ENCODE measurements at regions not wholly inside any gene's neighbourhood (a gene's known extent, or its start where the extent isn't known, plus 50 kb on each side); places are given as distances from the start of the nearest gene placed in this dataset.

GRCh38 chr2:177147093-177147694 is 65.4 kb upstream of the HNRNPA3 start:
- Mint-ChIP-seq H3K4me1 (peaks cover 23% of the 10 kb centered on the region), H3K27ac (no peak overlapping the region), H3K27me3 (ENCODE audit: low read depth) (peaks cover 30% of the 10 kb centered on the region), H3K36me3 (no peaks in the 10 kb centered on the region), H3K4me3 (no peak overlapping the region), H3K9me3 (no peaks in the 10 kb centered on the region)
- peak; percentile 71 for TF ChIP-seq CTCF (IDR thresholded peaks at IDR 0.05; ENCODE audit: unreplicated experiment)
- no peak for DNase-seq (ENCODE audit: low spot score in 2 of 2, unreplicated experiment in 2 of 2)

- no peaks in the 10 kb centered on the region for H3K36me3 Mint-ChIP-seq
- H3K27ac Mint-ChIP-seq = no peak overlapping the region
- H3K9me3 Mint-ChIP-seq = no peaks in the 10 kb centered on the region
- peak overlapping the region; percentile 72 for H3K4me3 Mint-ChIP-seq
- TF ChIP-seq CTCF (IDR thresholded peaks at IDR 0.05; ENCODE audit: unreplicated experiment) = no peak
- no peak for DNase-seq (ENCODE audit: low spot score in 2 of 2, unreplicated experiment in 2 of 2)
- H3K4me1 Mint-ChIP-seq = peaks cover 23% of the 10 kb centered on the region
- peaks cover 30% of the 10 kb centered on the region for H3K27me3 Mint-ChIP-seq (ENCODE audit: low read depth)
Observed at GRCh38 chr2:177147834-177148445, 64.7 kb upstream of the HNRNPA3 start.

GRCh38 chr2:177148477-177149154 is 64.0 kb upstream of the HNRNPA3 start:
- no peak overlapping the region for H3K27ac Mint-ChIP-seq
- no peaks in the 10 kb centered on the region for H3K36me3 Mint-ChIP-seq
- peaks cover 30% of the 10 kb centered on the region for H3K27me3 Mint-ChIP-seq (ENCODE audit: low read depth)
- no peaks in the 10 kb centered on the region for H3K9me3 Mint-ChIP-seq
- peak; percentile 74 for TF ChIP-seq CTCF (IDR thresholded peaks at IDR 0.05; ENCODE audit: unreplicated experiment)
- peak; percentile 56 to 84 for DNase-seq (ENCODE audit: low spot score in 2 of 2, unreplicated experiment in 2 of 2)
- peaks cover 23% of the 10 kb centered on the region for H3K4me1 Mint-ChIP-seq
- peak overlapping the region; percentile 72 for H3K4me3 Mint-ChIP-seq

- H3K4me1 Mint-ChIP-seq = peaks cover 23% of the 10 kb centered on the region
- no peak overlapping the region for H3K27ac Mint-ChIP-seq
- H3K27me3 Mint-ChIP-seq (ENCODE audit: low read depth) = peaks cover 30% of the 10 kb centered on the region
- DNase-seq (ENCODE audit: low spot score in 2 of 2, unreplicated experiment in 2 of 2) = no peak
- TF ChIP-seq CTCF (IDR thresholded peaks at IDR 0.05; ENCODE audit: unreplicated experiment) = no peak
- no peaks in the 10 kb centered on the region for H3K9me3 Mint-ChIP-seq
- H3K36me3 Mint-ChIP-seq = no peaks in the 10 kb centered on the region
- H3K4me3 Mint-ChIP-seq = peak overlapping the region; percentile 72
Observed at GRCh38 chr2:177149155-177149503, 63.5 kb upstream of the HNRNPA3 start.

GRCh38 chr2:177153805-177154204 is 58.8 kb upstream of the HNRNPA3 start:
- no peak overlapping the region for H3K4me3 Mint-ChIP-seq
- H3K27me3 Mint-ChIP-seq (ENCODE audit: low read depth) = peaks cover 20% of the 10 kb centered on the region
- no peak for DNase-seq (ENCODE audit: low spot score in 2 of 2, unreplicated experiment in 2 of 2)
- no peak for TF ChIP-seq CTCF (IDR thresholded peaks at IDR 0.05; ENCODE audit: unreplicated experiment)
- no peaks in the 10 kb centered on the region for H3K36me3 Mint-ChIP-seq
- H3K9me3 Mint-ChIP-seq = no peaks in the 10 kb centered on the region
- no peak overlapping the region for H3K27ac Mint-ChIP-seq
- H3K4me1 Mint-ChIP-seq = peaks cover 2% of the 10 kb centered on the region
